GM18507 (cell line): ENCODE measurements at regions not wholly inside any gene's neighbourhood (a gene's known extent, or its start where the extent isn't known, plus 50 kb on each side); places are given as distances from the start of the nearest gene placed in this dataset.

Experiments used
- DNase-seq: peaks from one replicate; pipeline ENCODE4 v3.0.0; 2011; ENCODE audit warnings: low read depth; ENCODE audit not compliant: insufficient read length; ENCODE audit errors: extremely low spot score
- FAIRE-seq: peaks from 2 replicates; lab custom pipeline; 2011; peaks lifted over from hg19 to GRCh38; lab: Jason Lieb, UNC

- DNase-seq (no peak), FAIRE-seq (no peak)
Observed at GRCh38 chr15:81569286-81570080, 195.5 kb upstream of the TMC3 start.

GRCh38 chr15:81567924-81568323, 193.9 kb upstream of the TMC3 start:
- no peak for FAIRE-seq

GRCh38 chr15:81562986-81563385, 189.0 kb upstream of the TMC3 start:
- DNase-seq, result no peak
- no peak for FAIRE-seq

More at GRCh38 chr15:81567924-81568323, 193.9 kb upstream of the TMC3 start:
- no peak for DNase-seq

DNA sequence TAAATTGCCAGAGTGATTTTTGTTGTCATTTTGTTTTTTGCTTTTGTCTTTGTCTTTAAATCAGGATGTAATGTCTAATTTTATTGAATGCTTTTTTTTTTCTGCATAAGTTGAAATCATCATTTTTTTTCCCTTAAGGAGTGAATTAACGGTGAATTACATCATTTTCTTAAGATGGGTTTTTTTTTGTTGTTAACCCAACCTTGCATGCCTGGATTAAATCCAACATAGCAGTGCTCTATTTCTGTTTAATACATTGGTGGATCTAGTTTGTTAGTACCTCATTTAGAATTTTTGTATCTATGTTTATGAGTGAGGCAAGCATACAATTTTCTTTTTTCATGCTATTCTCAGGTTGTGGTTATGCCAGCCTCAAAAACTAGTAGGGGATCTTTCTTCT, 186.4 kb upstream of the TMC3 start:
- DNase-seq (no peak), FAIRE-seq (no peak)

GRCh38 chr15:81558056-81558455, 184.0 kb upstream of the TMC3 start:
- no peak for FAIRE-seq
- DNase-seq, result no peak

DNA sequence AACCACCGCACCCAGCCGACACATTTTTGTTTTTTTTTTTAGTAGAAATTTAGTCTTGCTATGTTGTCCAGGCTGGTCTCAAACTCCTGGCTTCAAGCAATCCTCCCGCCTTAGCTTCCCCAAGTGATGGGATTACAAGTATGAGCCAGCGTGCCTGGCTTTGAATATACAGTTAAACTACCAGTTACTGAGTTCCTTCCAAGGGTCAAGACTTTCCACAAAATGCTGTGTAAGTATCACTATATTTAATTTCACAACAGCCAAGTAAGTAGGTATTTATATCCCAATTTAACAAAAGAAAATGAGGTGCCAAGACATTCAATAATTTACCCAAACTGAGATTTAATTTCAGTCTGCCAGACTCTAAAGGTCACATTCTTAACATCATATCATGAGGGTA, 181.3 kb upstream of the TMC3 start:
- DNase-seq (no peak), FAIRE-seq (no peak)

GRCh38 chr15:81548365-81549130, 174.5 kb upstream of the TMC3 start:
- no peak for DNase-seq
- no peak for FAIRE-seq

DNA sequence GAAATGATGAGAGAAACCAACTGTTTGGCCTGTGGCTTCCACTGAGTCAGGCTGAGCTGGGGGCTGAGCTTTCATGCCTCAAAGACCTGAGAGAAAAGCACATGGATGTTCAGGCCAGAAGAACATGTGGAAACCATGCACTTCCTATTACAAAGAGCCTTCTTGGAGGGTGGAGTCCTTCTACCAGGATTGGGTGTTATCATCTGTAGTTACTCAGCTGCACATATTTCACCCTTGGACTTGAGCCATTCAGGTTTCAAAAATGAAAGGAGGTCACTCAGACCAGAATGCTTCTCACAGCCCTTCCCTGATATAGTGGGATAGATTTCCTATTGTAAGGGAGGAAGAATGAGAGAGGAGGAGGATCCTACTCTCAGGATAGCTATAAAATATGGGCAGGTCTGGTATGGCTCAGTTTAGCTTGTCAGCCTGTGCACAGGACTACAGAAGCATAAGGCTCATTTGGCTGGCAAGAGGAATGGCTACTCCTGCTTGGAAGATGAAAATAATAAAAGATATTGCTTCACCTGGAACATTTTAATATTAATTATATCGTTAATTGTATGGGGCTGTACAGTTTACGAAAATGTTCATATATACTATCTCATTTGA, 173.6 kb upstream of the TMC3 start:
- DNase-seq, result no peak

GRCh38 chr15:81544385-81544784, 170.4 kb upstream of the TMC3 start:
- FAIRE-seq (no peak), DNase-seq (no peak)

More for the DNA sequence above, 173.6 kb upstream of the TMC3 start:
- FAIRE-seq, result no peak

DNA sequence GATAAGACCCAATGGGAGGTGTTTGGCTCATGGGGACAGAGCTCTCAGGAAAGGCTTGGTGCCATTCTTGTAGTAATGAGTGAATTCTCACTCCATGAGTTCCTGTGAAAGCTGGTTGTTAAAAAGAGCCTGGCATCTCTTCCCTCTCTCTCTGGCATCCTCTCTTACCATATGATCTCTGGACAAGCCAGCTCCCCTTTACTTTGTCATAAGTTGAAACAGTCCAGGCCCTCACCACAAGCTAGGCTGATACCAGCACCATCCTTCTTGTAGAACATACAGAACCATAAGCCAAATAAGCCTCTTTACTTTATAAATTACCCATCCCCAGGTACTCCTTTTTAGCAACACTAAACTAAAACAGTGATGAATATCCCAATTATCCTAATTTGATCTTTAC, 166.9 kb upstream of the TMC3 start:
- DNase-seq (no peak), FAIRE-seq (no peak)

GRCh38 chr15:81536356-81536755, 162.3 kb upstream of the TMC3 start:
- DNase-seq (no peak), FAIRE-seq (no peak)

DNA sequence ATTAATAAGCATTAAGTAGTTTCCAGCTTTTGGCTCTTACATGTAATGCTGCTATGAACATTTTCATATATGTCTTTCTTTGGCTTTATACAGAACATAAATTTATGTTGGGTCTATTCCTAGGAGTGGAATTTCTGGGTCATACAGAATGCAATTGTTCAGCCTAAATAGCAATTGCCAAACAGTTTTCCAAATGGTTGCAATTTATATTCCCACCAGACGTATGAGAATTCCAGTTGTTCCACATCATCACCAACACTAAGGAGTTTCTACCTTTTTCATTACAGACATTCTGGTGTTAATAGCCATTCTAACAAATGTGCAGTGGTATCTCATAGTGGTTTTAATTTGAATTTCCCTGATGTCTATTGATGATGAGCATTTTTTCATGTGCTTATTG, 160.1 kb upstream of the TMC3 start:
- DNase-seq, result no peak
- FAIRE-seq, result no peak

DNA sequence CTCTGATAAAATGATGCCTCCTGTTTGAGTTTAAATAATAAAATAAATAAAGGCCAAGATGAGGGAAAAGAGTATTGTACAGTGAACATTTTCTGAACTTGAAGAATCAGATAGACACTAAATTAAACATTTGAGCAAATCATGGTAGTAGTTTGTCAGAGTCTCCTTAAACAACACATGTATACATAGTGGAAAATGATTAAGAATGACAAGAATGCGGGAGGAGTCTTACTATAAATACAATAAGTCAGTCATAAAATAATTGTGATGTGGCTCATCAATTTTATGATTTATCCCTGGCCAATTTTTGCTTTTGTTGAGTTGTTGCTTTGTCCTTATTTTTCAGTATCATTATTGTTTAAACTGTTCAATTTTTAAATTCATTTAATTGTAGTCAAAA, 158.0 kb upstream of the TMC3 start:
- no peak for FAIRE-seq
- DNase-seq, result no peak

DNA sequence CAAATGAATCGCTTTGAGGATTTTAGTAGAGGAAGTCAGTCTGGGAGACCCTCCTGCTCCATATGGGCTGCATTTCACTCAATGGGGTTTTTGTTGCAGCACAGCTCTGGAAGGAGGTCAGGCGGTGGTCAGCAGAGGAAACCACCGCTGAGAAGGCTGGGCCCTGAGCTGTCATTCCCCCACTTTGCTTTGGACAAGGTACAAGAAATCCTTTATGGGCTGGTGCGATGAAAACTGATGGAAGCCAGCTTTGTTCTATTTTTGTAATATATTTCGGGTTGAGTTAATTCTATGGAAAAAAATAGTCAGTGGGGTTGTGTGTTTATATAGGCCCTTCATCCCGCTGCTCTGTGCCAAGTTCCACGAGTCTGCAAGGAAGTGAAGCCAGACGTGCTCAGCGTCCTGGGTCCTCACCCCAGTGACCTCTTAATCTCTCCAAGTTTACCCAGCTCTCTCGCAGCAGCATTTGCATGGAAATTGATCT, 157.1 kb upstream of the TMC3 start:
- FAIRE-seq (no peak), DNase-seq (no peak)

DNA sequence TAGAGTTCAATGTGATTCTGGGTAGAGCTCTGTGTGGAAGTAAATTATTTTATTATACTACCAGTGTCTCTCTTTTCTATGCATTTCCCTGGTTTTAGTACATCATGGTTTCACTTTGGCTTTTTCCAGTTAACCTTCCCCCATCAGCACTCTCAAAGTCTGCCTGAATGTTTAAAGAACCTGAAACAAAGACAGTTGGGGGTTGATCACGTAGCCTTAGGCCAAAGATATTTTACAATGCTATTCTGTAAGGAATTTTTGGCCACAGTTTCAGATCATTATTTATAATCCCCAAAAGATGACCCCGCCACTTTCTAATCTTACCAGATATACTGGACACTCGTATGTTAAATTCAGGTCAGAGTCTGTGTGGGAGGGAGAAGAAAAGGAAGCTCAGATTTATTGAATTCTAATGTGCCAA, 156.3 kb upstream of the TMC3 start:
- FAIRE-seq (no peak), DNase-seq (no peak)

- DNase-seq, result no peak
- no peak for FAIRE-seq
Observed at GRCh38 chr15:81529481-81529880, 155.5 kb upstream of the TMC3 start.

DNA sequence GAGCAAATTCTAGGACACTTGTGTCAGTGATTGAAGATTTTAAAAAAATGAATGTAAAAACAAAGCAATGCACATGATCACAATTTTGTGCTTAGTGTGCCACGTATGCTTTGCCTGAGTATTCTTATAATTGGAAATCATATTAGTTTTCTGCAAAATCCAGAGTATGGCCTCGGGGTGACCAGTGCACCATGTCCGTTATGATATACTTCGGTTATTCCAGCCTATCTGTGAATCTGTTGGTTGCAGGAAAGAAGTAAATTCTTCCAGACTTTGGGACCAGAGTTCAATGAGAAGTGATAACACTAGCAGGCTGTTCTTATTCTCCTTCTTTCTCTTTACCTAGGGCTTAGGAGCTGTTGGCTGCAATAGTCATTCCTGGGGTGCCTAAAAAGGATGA, 152.0 kb upstream of the TMC3 start:
- DNase-seq, result no peak
- FAIRE-seq, result no peak

DNA sequence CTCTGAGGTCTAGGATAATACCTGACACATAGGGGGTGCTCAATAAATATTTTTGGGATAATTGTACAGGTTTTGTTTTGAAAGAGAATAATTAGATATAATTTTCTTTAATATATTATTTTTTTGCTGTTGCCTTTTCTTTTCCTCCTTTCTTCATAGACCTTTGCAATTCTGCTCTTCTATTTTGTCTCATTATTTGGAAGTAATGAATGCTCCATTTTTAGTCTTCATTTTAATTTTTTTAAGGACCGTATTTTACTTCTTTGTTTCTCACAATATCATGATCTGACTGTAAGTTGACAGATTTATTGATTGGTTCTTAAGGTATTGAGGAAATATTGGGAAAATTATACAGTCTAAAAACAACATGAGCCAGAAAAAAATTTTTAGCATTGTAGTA, 150.5 kb upstream of the TMC3 start:
- no peak for FAIRE-seq
- DNase-seq, result no peak

- DNase-seq, result no peak
- no peak for FAIRE-seq
Observed at GRCh38 chr15:81523867-81524266, 149.9 kb upstream of the TMC3 start.

DNA sequence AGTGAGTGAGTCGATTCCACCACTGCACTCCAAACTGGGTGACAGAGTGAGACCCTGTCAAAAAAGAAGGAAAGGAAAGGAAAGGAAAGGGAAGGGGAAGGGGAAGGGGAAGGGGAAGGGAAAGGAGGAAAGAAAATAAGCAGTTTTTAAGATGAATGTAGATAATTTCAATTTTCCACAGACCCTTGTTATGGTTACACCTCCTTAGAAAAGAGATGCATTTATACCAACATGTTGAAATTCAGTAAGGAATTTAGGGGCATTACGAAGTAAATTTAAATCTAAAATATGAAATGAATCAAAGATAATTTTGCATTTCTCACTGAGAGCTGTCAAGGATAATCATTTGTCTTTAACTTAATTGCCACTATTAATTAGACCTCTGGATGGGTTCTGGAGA, 146.5 kb upstream of the TMC3 start:
- DNase-seq, result no peak
- no peak for FAIRE-seq
